Lower leg skin (tissue), 3 donors: ENCODE measurements at regions not wholly inside any gene's neighbourhood (a gene's known extent, or its start where the extent isn't known, plus 50 kb on each side); places are given as distances from the start of the nearest gene placed in this dataset.

Experiments used
- CTCF ChIP-seq, 3 donors: fragments of 450-650 bp; IDR thresholded peaks; one replicate each; pipeline ENCODE4 v1.5.1; 2016; ENCODE audit warnings: antibody characterized with exemption in 3 of 3, mild to moderate bottlenecking in 3 of 3, moderate library complexity in 2 of 3
- POLR2A ChIP-seq, 2 donors: fragments of 450-650 bp; IDR thresholded peaks; one replicate each; pipeline ENCODE4 v1.6.1; 2016 to 2017; ENCODE audit warnings: antibody characterized with exemption in 2 of 2, mild to moderate bottlenecking in 1 of 2, moderate library complexity in 1 of 2

- TF ChIP-seq CTCF (IDR thresholded peaks at IDR 0.05) (no peak), POLR2A (IDR thresholded peaks at IDR 0.05) (no peak)
Measured at GRCh38 chr2:59939236-59939635, 614.2 kb downstream of the BCL11A start.
